ENCODE measurements at regions not wholly inside any gene's neighbourhood (a gene's known extent, or its start where the extent isn't known, plus 50 kb on each side); places are given as distances from the start of the nearest gene placed in this dataset.

- TF ChIP-seq CTCF (IDR thresholded peaks at IDR 0.05): no peak
- TF ChIP-seq POLR2A (IDR thresholded peaks at IDR 0.05): no peak
Measured at GRCh38 chr2:239772721-239773120, 252.4 kb downstream of the NDUFA10 start.

All from testis (tissue), 2 donors.